Natural killer cell (primary cell): ENCODE measurements at regions not wholly inside any gene's neighbourhood (a gene's known extent, or its start where the extent isn't known, plus 50 kb on each side); places are given as distances from the start of the nearest gene placed in this dataset.

Experiments used
- ATAC-seq, 3 donors: fragments of 150-1000 bp in 2 of 3; fragments of 200-7000 bp in 1 of 3; cut with Tn5 transposase; 1 replicate in 1 of 3; 2 replicates in 2 of 3; pipeline ENCODE4 v1.10.0; 2021; ENCODE audit warnings: mild to moderate bottlenecking in 2 of 3, moderate library complexity in 2 of 3
- DNase-seq, 2 donors: peaks; one replicate each; pipeline versions ENCODE4 v3.0.0 to v3.0.0-alpha.2; 2013 to 2021; ENCODE audit warnings: mixed read lengths in 1 of 2
- H3K27ac ChIP-seq: one replicate; pipeline ENCODE4 v1.5.1; 2013; ENCODE audit warnings: mild to moderate bottlenecking, low read length
- H3K27me3 ChIP-seq: one replicate; pipeline ENCODE4 v1.6.1; 2013; ENCODE audit warnings: low read length; ENCODE audit not compliant: control insufficient read depth, insufficient read depth
- H3K36me3 ChIP-seq: one replicate; pipeline ENCODE4 v1.6.1; 2013; ENCODE audit warnings: low read length; ENCODE audit not compliant: control insufficient read depth, insufficient read depth
- H3K4me1 ChIP-seq: one replicate; pipeline ENCODE4 v1.6.1; 2013; ENCODE audit warnings: low read length; ENCODE audit not compliant: control insufficient read depth, insufficient read depth
- H3K4me3 ChIP-seq: one replicate; pipeline ENCODE4 v1.5.1; 2013; ENCODE audit warnings: low read length
- H3K9me3 ChIP-seq: one replicate; pipeline ENCODE4 v1.6.1; 2013; ENCODE audit warnings: low read length; ENCODE audit not compliant: control insufficient read depth, insufficient read depth
- H3K27ac Mint-ChIP-seq, 2 donors: one replicate each; pipeline ENCODE4 v1.8.0; 2022; ENCODE audit warnings: mild to moderate bottlenecking in 2 of 2, mixed read lengths in 2 of 2, moderate library complexity in 1 of 2
- H3K27me3 Mint-ChIP-seq, 2 donors: one replicate each; pipeline ENCODE4 v1.8.0; 2022; ENCODE audit warnings: low read depth in 2 of 2, mixed read lengths in 2 of 2
- H3K36me3 Mint-ChIP-seq: one replicate; pipeline ENCODE4 v1.8.0; 2022; ENCODE audit warnings: mixed read lengths
- H3K4me1 Mint-ChIP-seq, 2 donors: one replicate each; pipeline ENCODE4 v1.8.0; 2022; ENCODE audit warnings: mixed read lengths in 2 of 2
- H3K4me3 Mint-ChIP-seq: one replicate; pipeline ENCODE4 v1.8.0; 2022; ENCODE audit warnings: mild to moderate bottlenecking, moderate library complexity, mixed read lengths
- H3K9me3 Mint-ChIP-seq, 2 donors: one replicate each; pipeline ENCODE4 v1.8.0; 2022; ENCODE audit warnings: mixed read lengths in 2 of 2
- CTCF ChIP-seq: fragments of 200-600 bp; IDR thresholded peaks from one replicate; pipeline ENCODE4 v1.8.0; 2022; ENCODE audit warnings: antibody characterized with exemption
- whole genome bisulfite sequencing: methylation state at CpG from one replicate; pipeline ENCODE4 v1.1.7; 2013; ENCODE audit warnings: missing lambda C conversion rate; ENCODE audit not compliant: insufficient coverage; 5-methylcytosine and 5-hydroxymethylcytosine counted together
- intact Hi-C: fragments of 100-400 bp; cut with micrococcal nuclease; formaldehyde crosslinking; loops from one replicate; pipeline ENCODE4 v1.14.2; 2022

- intact Hi-C loops: no loop called here
- Histone ChIP-seq H3K9me3 (no peaks in the 10 kb centered on the region), H3K36me3 (no peaks in the 10 kb centered on the region), H3K4me3 (no peak overlapping the region), H3K27me3 (peaks cover 2% of the 10 kb centered on the region), H3K4me1 (no peaks in the 10 kb centered on the region), H3K27ac (no peak overlapping the region)
- TF ChIP-seq CTCF: no peak
- Mint-ChIP-seq H3K36me3 (no peaks in the 10 kb centered on the region), H3K9me3 (no peaks in the 10 kb centered on the region), H3K4me1 (no peaks in the 10 kb centered on the region), H3K27me3 (peaks cover 4 to 36% of the 10 kb centered on the region in 2 donors), H3K27ac (no peak overlapping the region), H3K4me3 (no peak overlapping the region)
- no peak for ATAC-seq
- DNase-seq: no peak
- 85% methylated on average over 8 of the region's 8 CpGs for WGBS
Measured at GRCh38 chr10:27436710-27437109, 67.4 kb upstream of the RAB18 start.

GRCh38 chr10:27433976-27434375, 70.1 kb upstream of the RAB18 start:
- Mint-ChIP-seq H3K27ac (no peak overlapping the region), H3K27me3 (peaks cover 5 to 36% of the 10 kb centered on the region in 2 donors), H3K4me3 (no peak overlapping the region), H3K36me3 (no peaks in the 10 kb centered on the region), H3K4me1 (no peaks in the 10 kb centered on the region), H3K9me3 (no peaks in the 10 kb centered on the region)
- H3K27ac ChIP-seq: no peak overlapping the region
- no peaks in the 10 kb centered on the region for H3K9me3 ChIP-seq
- H3K4me3 ChIP-seq: no peak overlapping the region
- H3K27me3 ChIP-seq: no peaks in the 10 kb centered on the region
- H3K4me1 ChIP-seq: no peaks in the 10 kb centered on the region
- DNase-seq (no peak), ATAC-seq (no peak)
- no CpG with 5 or more reads among the region's 2 CpGs for WGBS
- TF ChIP-seq CTCF: no peak
- intact Hi-C loops: no loop called here
- no peaks in the 10 kb centered on the region for H3K36me3 ChIP-seq

GRCh38 chr10:27426948-27427467, 77.1 kb upstream of the RAB18 start:
- Mint-ChIP-seq H3K9me3 (no peaks in the 10 kb centered on the region), H3K27ac (no peak overlapping the region), H3K27me3 (peaks cover 4 to 21% of the 10 kb centered on the region in 2 donors), H3K4me1 (no peaks in the 10 kb centered on the region), H3K4me3 (no peak overlapping the region), H3K36me3 (no peaks in the 10 kb centered on the region)
- no peak for TF ChIP-seq CTCF
- DNase-seq (no peak), ATAC-seq (no peak)
- Histone ChIP-seq H3K9me3 (no peaks in the 10 kb centered on the region), H3K4me1 (no peaks in the 10 kb centered on the region), H3K4me3 (no peak overlapping the region), H3K36me3 (no peaks in the 10 kb centered on the region), H3K27me3 (no peaks in the 10 kb centered on the region), H3K27ac (no peak overlapping the region)
- 67% methylated on average over 2 of the region's 2 CpGs for WGBS
- intact Hi-C loops: no loop called here

GRCh38 chr10:27413831-27414348, 90.2 kb upstream of the RAB18 start:
- peaks cover 13 to 24% of the 10 kb centered on the region in 2 donors for H3K27me3 Mint-ChIP-seq
- no peak overlapping the region for H3K27ac Mint-ChIP-seq
- Histone ChIP-seq H3K4me1 (peaks cover 3% of the 10 kb centered on the region), H3K27me3 (no peaks in the 10 kb centered on the region), H3K9me3 (no peaks in the 10 kb centered on the region), H3K4me3 (no peak overlapping the region), H3K27ac (no peak overlapping the region), H3K36me3 (no peaks in the 10 kb centered on the region)
- no peaks in the 10 kb centered on the region for H3K4me1 Mint-ChIP-seq
- ATAC-seq (no peak), DNase-seq (no peak)
- TF ChIP-seq CTCF: no peak
- no peaks in the 10 kb centered on the region for H3K9me3 Mint-ChIP-seq
- no peaks in the 10 kb centered on the region for H3K36me3 Mint-ChIP-seq
- intact Hi-C loops: no loop called here
- 59% methylated on average over 34 of the region's 34 CpGs for WGBS
- no peak overlapping the region for H3K4me3 Mint-ChIP-seq
